GM12878 (cell line): ENCODE measurements at regions not wholly inside any gene's neighbourhood (a gene's known extent, or its start where the extent isn't known, plus 50 kb on each side); places are given as distances from the start of the nearest gene placed in this dataset.

Experiments
- ATAC-seq: fragments of 200-7000 bp; cut with Tn5 transposase; 3 replicates; pipeline ENCODE4 v1.9.1; 2020; ENCODE audit warnings: mild to moderate bottlenecking, moderate library complexity
- BruUV-seq: library from RNA; stranded (reverse); fragments of 400-500 nt; replicated peaks from 2 replicates; lab custom pipeline; 2021; lab: Mats Ljungman, UMichigan
- CTCF ChIA-PET: fragments of 300-600 bp; sonication (Branson Sonifier 250); formaldehyde crosslinking; extraction: SDS; loops from one replicate; lab custom pipeline; 2021; ENCODE audit warnings: inconsistent platforms; lab: Yijun Ruan, JAX
- POLR2A ChIA-PET: fragments of 350-600 bp; formaldehyde crosslinking; extraction: SDS; loops from one replicate; lab custom pipeline; 2021; ENCODE audit warnings: inconsistent platforms; lab: Charles Lee
- RAD21 ChIA-PET: fragments of 300-600 bp; sonication (Branson Sonifier 250); formaldehyde crosslinking; loops from one replicate; lab custom pipeline; 2023; ENCODE audit warnings: antibody characterized with exemption; ENCODE audit not compliant: unreplicated experiment; lab: Charles Lee
- SMC1A ChIA-PET: fragments of 300-600 bp; sonication (Branson Sonifier 250); formaldehyde crosslinking; loops from one replicate; lab custom pipeline; 2023; ENCODE audit not compliant: unreplicated experiment, uncharacterized antibody; lab: Charles Lee
- DNase-seq: peaks from one replicate; pipeline ENCODE4 v3.0.0-alpha.2; 2011; ENCODE audit warnings: low read depth, low spot score
- FAIRE-seq: peaks from 3 replicates; lab custom pipeline; 2011; peaks lifted over from hg19 to GRCh38; lab: Jason Lieb, UNC
- H2AFZ ChIP-seq: 2 replicates; pipeline ENCODE4 v1.6.0; 2011; ENCODE audit warnings: low read depth, low read length, control low read depth; ENCODE audit not compliant: control insufficient read depth
- H3K27ac ChIP-seq: 2 replicates; pipeline ENCODE4 v1.5.1; 2011; ENCODE audit warnings: control low read depth; ENCODE audit not compliant: control insufficient read depth, insufficient read depth
- H3K27me3 ChIP-seq, 2 experiments: replicated peaks in 1 of 2; 2 replicates each; pipeline versions ENCODE4 v1.6.0 to v1.6.1; 2011; ENCODE audit warnings: low read length in 1 of 2; ENCODE audit not compliant: control insufficient read depth in 2 of 2, insufficient read depth in 2 of 2
- H3K36me3 ChIP-seq, 2 experiments: 2 replicates each; pipeline ENCODE4 v1.5.1; 2011; ENCODE audit warnings: low read length in 1 of 2; ENCODE audit not compliant: control insufficient read depth in 2 of 2, insufficient read depth in 2 of 2
- H3K4me1 ChIP-seq: 2 replicates; pipeline ENCODE4 v1.6.1; 2011; ENCODE audit warnings: mild to moderate bottlenecking, low read length, moderate library complexity, mixed read lengths; ENCODE audit not compliant: control insufficient read depth, insufficient read depth
- H3K4me2 ChIP-seq: 2 replicates; pipeline ENCODE4 v1.6.0; 2011; ENCODE audit warnings: control low read depth; ENCODE audit not compliant: control insufficient read depth, insufficient read depth
- H3K4me3 ChIP-seq: fragments of 200-600 bp; sonication (generic); 2 replicates; pipeline ENCODE4 v1.5.1; 2016
- H3K79me2 ChIP-seq: 2 replicates; pipeline ENCODE4 v1.6.0; 2011; ENCODE audit warnings: low read length; ENCODE audit not compliant: control insufficient read depth, insufficient read depth
- H3K9ac ChIP-seq: 2 replicates; pipeline ENCODE4 v1.8.0; 2011; ENCODE audit warnings: low read length, control low read depth, mixed read lengths; ENCODE audit not compliant: control insufficient read depth, insufficient read depth
- H3K9me3 ChIP-seq: replicated peaks from 3 replicates; pipeline ENCODE4 v1.5.1; 2011; ENCODE audit warnings: mild to moderate bottlenecking, low read length; ENCODE audit not compliant: control insufficient read depth, insufficient read depth
- H4K20me1 ChIP-seq: 2 replicates; pipeline ENCODE4 v1.6.0; 2011; ENCODE audit not compliant: control insufficient read depth, insufficient read depth
- BHLHE40 ChIP-seq, 2 experiments: fragments of 450-650 bp in 1 of 2; IDR thresholded peaks; 2 replicates each; pipeline ENCODE4 v1.6.1; 2011 to 2017; ENCODE audit warnings: low read depth in 2 of 2, borderline replicate concordance in 1 of 2, improper control_type of control experiment in 1 of 2, low read length in 1 of 2, mild to moderate bottlenecking in 1 of 2
- BRCA1 ChIP-seq: IDR thresholded peaks from 2 replicates; pipeline ENCODE4 v1.6.1; 2011; ENCODE audit warnings: low read depth, low read length, improper control_type of control experiment
- CHD4 ChIP-seq: fragments of 200-600 bp; sonication (generic); IDR thresholded peaks from 2 replicates; pipeline ENCODE4 v1.6.1; 2016; ENCODE audit warnings: mild to moderate bottlenecking
- E2F4 ChIP-seq: IDR thresholded peaks from 2 replicates; pipeline ENCODE4 v1.6.1; 2012; ENCODE audit warnings: low read depth, low read length, improper control_type of control experiment
- EED ChIP-seq: sonication (generic); IDR thresholded peaks from 2 replicates; pipeline ENCODE4 v1.6.1; 2016; ENCODE audit warnings: antibody characterized with exemption, low read depth
- JUND ChIP-seq: IDR thresholded peaks from 2 replicates; pipeline ENCODE4 v1.6.1; 2012; ENCODE audit warnings: low read depth, mild to moderate bottlenecking, low read length, improper control_type of control experiment, moderate library complexity
- KAT2A ChIP-seq: conservative IDR thresholded peaks from 2 replicates; pipeline ENCODE4 v1.6.1; 2011; ENCODE audit warnings: low read depth, low read length; ENCODE audit not compliant: control insufficient read depth
- LARP7 ChIP-seq: fragments of 450-650 bp; IDR thresholded peaks from 2 replicates; pipeline ENCODE4 v1.6.1; 2017; ENCODE audit warnings: mild to moderate bottlenecking
- MEF2A ChIP-seq: IDR thresholded peaks from 2 replicates; pipeline ENCODE4 v1.6.1; 2011; ENCODE audit warnings: low read depth, mild to moderate bottlenecking, low read length, moderate library complexity; ENCODE audit not compliant: insufficient read depth
- MYC ChIP-seq: IDR thresholded peaks from 2 replicates; pipeline ENCODE4 v1.6.1; 2011; ENCODE audit warnings: mild to moderate bottlenecking, low read length, moderate library complexity, inconsistent platforms; ENCODE audit not compliant: insufficient read depth, insufficient replicate concordance, insufficient read length, severe bottlenecking
- NRF1 ChIP-seq: conservative IDR thresholded peaks from 2 replicates; pipeline ENCODE4 v1.6.1; 2011; ENCODE audit warnings: mild to moderate bottlenecking, low read depth, low read length, improper control_type of control experiment
- PBX3 ChIP-seq: IDR thresholded peaks from 2 replicates; pipeline ENCODE4 v1.6.1; 2011; ENCODE audit warnings: mild to moderate bottlenecking, low read depth, low read length, moderate library complexity; ENCODE audit not compliant: insufficient replicate concordance
- SUZ12 ChIP-seq: fragments of 200-600 bp; sonication (generic); IDR thresholded peaks from one replicate; pipeline ENCODE4 v1.6.1; 2018; ENCODE audit warnings: antibody characterized with exemption, mild to moderate bottlenecking; ENCODE audit not compliant: unreplicated experiment
- TCF3 ChIP-seq: IDR thresholded peaks from 2 replicates; pipeline ENCODE4 v1.6.1; 2012; ENCODE audit warnings: low read depth, mild to moderate bottlenecking, low read length, borderline replicate concordance; ENCODE audit not compliant: insufficient read depth
- TCF7 ChIP-seq: IDR thresholded peaks from 2 replicates; pipeline ENCODE4 v1.6.1; 2014; ENCODE audit warnings: antibody characterized with exemption, borderline replicate concordance
- ZNF384 ChIP-seq: IDR thresholded peaks from 2 replicates; pipeline ENCODE4 v1.6.1; 2012; ENCODE audit warnings: low read depth, mild to moderate bottlenecking, low read length, improper control_type of control experiment, borderline replicate concordance
- WGBS: methylation state at CpG from one replicate; pipeline ENCODE4 v1.1.6; 2016; ENCODE audit warnings: low lambda C conversion rate; ENCODE audit not compliant: insufficient replicate concordance, insufficient coverage; ENCODE audit errors: missing lambda C conversion rate; 5-methylcytosine and 5-hydroxymethylcytosine counted together
- in situ Hi-C: fragments of 300-500 bp; cut with MboI; formaldehyde crosslinking; loops from 9 replicates; pipeline ENCODE4 v1.14.3; 2018; ENCODE audit warnings: mixed read lengths
- intact Hi-C: fragments of 100-400 bp; cut with micrococcal nuclease; formaldehyde crosslinking; loops from one replicate; pipeline ENCODE4 v1.14.2; 2022; ENCODE audit not compliant: unreplicated experiment
- TF ChIP-seq, protein P1 (sequence below): fragments of 450-650 bp; conservative IDR thresholded peaks from 2 replicates; pipeline ENCODE4 v1.6.1; 2017; ENCODE audit warnings: mild to moderate bottlenecking, moderate library complexity

DNA sequence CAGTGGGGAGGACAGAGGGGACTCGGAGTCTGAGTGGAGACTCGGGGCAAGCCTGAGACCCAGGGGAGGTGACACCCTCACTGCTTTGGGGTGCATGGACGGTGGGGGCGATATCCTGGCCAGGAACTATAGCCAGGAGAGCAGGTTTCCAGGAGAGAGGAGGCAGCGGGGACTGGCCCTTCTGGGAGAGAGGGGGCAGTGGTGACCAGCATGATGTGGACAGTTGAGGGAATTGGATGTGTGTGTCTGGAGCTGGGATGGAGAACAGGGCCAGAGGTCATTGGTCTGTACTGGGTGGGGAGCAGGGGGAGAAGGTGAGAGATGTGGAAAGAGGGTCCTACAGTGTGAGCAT, 63.6 kb downstream of the ACKR3 start:
- ChIA-PET CTCF (no interaction called here), RAD21 (no interaction called here), SMC1A (no interaction called here), POLR2A (no interaction called here)
- Histone ChIP-seq H3K79me2 (no peaks in the 10 kb centered on the region), H3K27me3 (peaks cover 0 to 3% of the 10 kb centered on the region in 2 experiments; a peak in 2 of 4 replicates), H3K9ac (no peak overlapping the region), H3K9me3 (no peaks in the 10 kb centered on the region), H2AFZ (no peak overlapping the region), H3K36me3 (no peaks in the 10 kb centered on the region), H3K27ac (no peak overlapping the region), H3K4me2 (no peak overlapping the region), H4K20me1 (no peaks in the 10 kb centered on the region), H3K4me1 (no peaks in the 10 kb centered on the region), H3K4me3 (no peak overlapping the region)
- DNase-seq, result no peak
- no peak for ATAC-seq
- in situ Hi-C loops (no loop called here), intact Hi-C loops (no loop called here)
- BruUV-seq, result no TSS peak
- TF ChIP-seq MEF2A (no peak), MYC (no peak), PBX3 (no peak), TCF3 (no peak), EED (no peak), BRCA1 (no peak), SUZ12 (no peak), KAT2A (no peak), BHLHE40 (IDR thresholded peaks at IDR 0.05; ENCODE audit: borderline replicate concordance in 1 of 2, low read depth in 2 of 2, low read length in 1 of 2) (no peak), ZNF384 (no peak), JUND (no peak), CHD4 (no peak), E2F4 (no peak), LARP7 (no peak), NRF1 (no peak), TCF7 (no peak)
- TF ChIP-seq, protein P1, sequence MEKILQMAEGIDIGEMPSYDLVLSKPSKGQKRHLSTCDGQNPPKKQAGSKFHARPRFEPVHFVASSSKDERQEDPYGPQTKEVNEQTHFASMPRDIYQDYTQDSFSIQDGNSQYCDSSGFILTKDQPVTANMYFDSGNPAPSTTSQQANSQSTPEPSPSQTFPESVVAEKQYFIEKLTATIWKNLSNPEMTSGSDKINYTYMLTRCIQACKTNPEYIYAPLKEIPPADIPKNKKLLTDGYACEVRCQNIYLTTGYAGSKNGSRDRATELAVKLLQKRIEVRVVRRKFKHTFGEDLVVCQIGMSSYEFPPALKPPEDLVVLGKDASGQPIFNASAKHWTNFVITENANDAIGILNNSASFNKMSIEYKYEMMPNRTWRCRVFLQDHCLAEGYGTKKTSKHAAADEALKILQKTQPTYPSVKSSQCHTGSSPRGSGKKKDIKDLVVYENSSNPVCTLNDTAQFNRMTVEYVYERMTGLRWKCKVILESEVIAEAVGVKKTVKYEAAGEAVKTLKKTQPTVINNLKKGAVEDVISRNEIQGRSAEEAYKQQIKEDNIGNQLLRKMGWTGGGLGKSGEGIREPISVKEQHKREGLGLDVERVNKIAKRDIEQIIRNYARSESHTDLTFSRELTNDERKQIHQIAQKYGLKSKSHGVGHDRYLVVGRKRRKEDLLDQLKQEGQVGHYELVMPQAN, result no peak
- FAIRE-seq, result no peak
- WGBS, result 47% methylated on average over 4 of the region's 5 CpGs
